H1 (cell line): ENCODE measurements at regions not wholly inside any gene's neighbourhood (a gene's known extent, or its start where the extent isn't known, plus 50 kb on each side); places are given as distances from the start of the nearest gene placed in this dataset.

Experiments used
- CHD7 ChIP-seq: fragments of 300-600 bp; sonication (generic); IDR thresholded peaks from 2 replicates; pipeline ENCODE4 v1.7.1; 2012; ENCODE audit warnings: low read length, moderate library complexity, mild to moderate bottlenecking, inconsistent platforms; ENCODE audit not compliant: insufficient replicate concordance
- HDAC2 ChIP-seq, 2 experiments: fragments of 300-600 bp in 1 of 2; sonication (generic) in 1 of 2; IDR thresholded peaks; 2 replicates each; pipeline ENCODE4 v1.6.1; 2011 to 2012; ENCODE audit warnings: low read depth in 2 of 2, low read length in 2 of 2, mild to moderate bottlenecking in 2 of 2, moderate library complexity in 2 of 2, borderline replicate concordance in 1 of 2, inconsistent platforms in 1 of 2
- KDM1A ChIP-seq: fragments of 200-600, 300-600 bp; sonication (generic); IDR thresholded peaks from 2 replicates; pipeline ENCODE4 v1.7.1; 2016; ENCODE audit warnings: mild to moderate bottlenecking, low read length, borderline replicate concordance
- YY1 ChIP-seq: IDR thresholded peaks from 2 replicates; pipeline ENCODE4 v1.6.1; 2011; ENCODE audit warnings: low read depth, mild to moderate bottlenecking, low read length

- TF ChIP-seq CHD7 = no peak
- no peak for TF ChIP-seq KDM1A
- TF ChIP-seq HDAC2 (IDR thresholded peaks at IDR 0.05; ENCODE audit: borderline replicate concordance in 1 of 2, low read depth in 2 of 2, low read length in 2 of 2) = no peak
- TF ChIP-seq YY1 = no peak
These were observed 204.3 kb upstream of the PRSS16 start (continued) for GRCh38 chr6:27043244-27043643.
